H9 (cell line): ENCODE measurements at regions not wholly inside any gene's neighbourhood (a gene's known extent, or its start where the extent isn't known, plus 50 kb on each side); places are given as distances from the start of the nearest gene placed in this dataset.
"Not testable (repeated sequence)": the region's sequence is repeated elsewhere in the genome, so short reads cannot be mapped to it uniquely, and the experiment has no call there.

Source experiments
- DNase-seq: peaks from one replicate; pipeline ENCODE4 v3.0.0-alpha.2; 2017
- H2AFZ ChIP-seq: one replicate; pipeline ENCODE4 v1.6.1; 2013; ENCODE audit warnings: mild to moderate bottlenecking, low read length, control low read depth, moderate library complexity
- H2AK5ac ChIP-seq: 2 replicates; pipeline ENCODE4 v1.6.1; 2013; ENCODE audit warnings: low read length, control low read depth, mixed read lengths; ENCODE audit not compliant: insufficient read length
- H2BK120ac ChIP-seq: one replicate; pipeline ENCODE4 v1.6.1; 2013; ENCODE audit warnings: low read depth, mild to moderate bottlenecking, low read length, control low read depth, inconsistent platforms; ENCODE audit not compliant: poor library complexity, severe bottlenecking
- H2BK12ac ChIP-seq: 2 replicates; pipeline ENCODE4 v1.6.1; 2013; ENCODE audit warnings: low read length, control low read depth, mixed read lengths, low read depth; ENCODE audit not compliant: insufficient read length
- H2BK15ac ChIP-seq: 2 replicates; pipeline ENCODE4 v1.6.1; 2013; ENCODE audit warnings: low read depth, low read length, control low read depth
- H2BK20ac ChIP-seq: one replicate; pipeline ENCODE4 v1.6.1; 2013; ENCODE audit warnings: low read depth, mild to moderate bottlenecking, low read length, control low read depth, inconsistent platforms; ENCODE audit not compliant: poor library complexity, severe bottlenecking
- H2BK5ac ChIP-seq: 2 replicates; pipeline ENCODE4 v1.6.1; 2013; ENCODE audit warnings: low read length, control low read depth, mixed read lengths; ENCODE audit not compliant: insufficient read length
- H3K14ac ChIP-seq: 2 replicates; pipeline ENCODE4 v1.6.1; 2013; ENCODE audit warnings: low read length, control low read depth; ENCODE audit not compliant: insufficient read depth
- H3K18ac ChIP-seq: 2 replicates; pipeline ENCODE4 v1.6.1; 2013; ENCODE audit warnings: low read depth, mild to moderate bottlenecking, mixed read lengths, low read length, control low read depth; ENCODE audit not compliant: insufficient read length
- H3K23ac ChIP-seq: 2 replicates; pipeline ENCODE4 v1.6.1; 2013; ENCODE audit warnings: low read length, control low read depth, mixed read lengths, low read depth; ENCODE audit not compliant: insufficient read length
- H3K23me2 ChIP-seq: 2 replicates; pipeline ENCODE4 v1.6.1; 2013; ENCODE audit warnings: low read depth, mild to moderate bottlenecking, mixed read lengths, low read length, control low read depth; ENCODE audit not compliant: insufficient read length, poor library complexity, severe bottlenecking
- H3K27ac ChIP-seq: 2 replicates; pipeline ENCODE4 v1.5.1; 2013; ENCODE audit warnings: low read length, control low read depth, mixed read lengths, low read depth; ENCODE audit not compliant: insufficient read length
- H3K27me3 ChIP-seq: 2 replicates; pipeline ENCODE4 v1.6.1; 2013; ENCODE audit warnings: low read length, control low read depth, inconsistent platforms; ENCODE audit not compliant: insufficient read depth
- H3K4ac ChIP-seq: 2 replicates; pipeline ENCODE4 v1.6.1; 2013; ENCODE audit warnings: low read depth, mild to moderate bottlenecking, control low read depth, inconsistent platforms, low read length, moderate library complexity
- H3K4me1 ChIP-seq: 2 replicates; pipeline ENCODE4 v1.6.1; 2013; ENCODE audit warnings: low read length, control low read depth, inconsistent platforms; ENCODE audit not compliant: insufficient read depth
- H3K4me2 ChIP-seq: 2 replicates; pipeline ENCODE4 v1.6.1; 2013; ENCODE audit warnings: low read length, control low read depth, mixed read lengths; ENCODE audit not compliant: insufficient read length, insufficient read depth
- H3K56ac ChIP-seq: 2 replicates; pipeline ENCODE4 v1.6.1; 2013; ENCODE audit warnings: low read depth, mild to moderate bottlenecking, mixed read lengths, low read length, control low read depth; ENCODE audit not compliant: insufficient read length
- H3K79me1 ChIP-seq: 2 replicates; pipeline ENCODE4 v1.6.1; 2013; ENCODE audit warnings: low read depth, mild to moderate bottlenecking, moderate library complexity, low read length, control low read depth, inconsistent platforms; ENCODE audit not compliant: insufficient read depth, poor library complexity, severe bottlenecking
- H3K79me2 ChIP-seq: 2 replicates; pipeline ENCODE4 v1.6.1; 2013; ENCODE audit warnings: low read length, control low read depth, inconsistent platforms; ENCODE audit not compliant: insufficient read depth
- H3K9ac ChIP-seq: 2 replicates; pipeline ENCODE4 v1.6.1; 2013; ENCODE audit warnings: low read length, control low read depth, mixed read lengths; ENCODE audit not compliant: insufficient read length; ENCODE audit errors: extremely low read depth
- H3K9me3 ChIP-seq: one replicate; pipeline ENCODE4 v1.6.1; 2013; ENCODE audit warnings: low read depth, low read length, inconsistent platforms; ENCODE audit not compliant: control insufficient read depth
- H3T11ph ChIP-seq: one replicate; pipeline ENCODE4 v1.6.1; 2013; ENCODE audit warnings: mild to moderate bottlenecking, low read length, control low read depth, inconsistent platforms
- H4K20me1 ChIP-seq: one replicate; pipeline ENCODE4 v1.6.1; 2013; ENCODE audit not compliant: control insufficient read depth, insufficient read length, insufficient read depth
- H4K5ac ChIP-seq: 2 replicates; pipeline ENCODE4 v1.6.1; 2013; ENCODE audit warnings: low read depth, mild to moderate bottlenecking, mixed read lengths, low read length, control low read depth; ENCODE audit not compliant: insufficient read length
- H4K8ac ChIP-seq: replicated peaks from 2 replicates; pipeline ENCODE4 v1.6.1; 2013; ENCODE audit warnings: low read length, control low read depth, mixed read lengths, low read depth; ENCODE audit not compliant: insufficient read length
- H4K91ac ChIP-seq: 2 replicates; pipeline ENCODE4 v1.6.1; 2013; ENCODE audit warnings: low read depth, mild to moderate bottlenecking, moderate library complexity, mixed read lengths, low read length, control low read depth; ENCODE audit not compliant: insufficient read length
- H3K27ac Mint-ChIP-seq, 3 experiments: 2 replicates in 2 of 3; 3 replicates in 1 of 3; pipeline ENCODE4 v1.8.0; 2020 to 2021; ENCODE audit warnings: mixed read lengths in 3 of 3, mild to moderate bottlenecking in 1 of 3, moderate library complexity in 1 of 3
- H3K27me3 Mint-ChIP-seq: 2 replicates; pipeline ENCODE4 v1.8.0; 2021; ENCODE audit warnings: low read depth, mild to moderate bottlenecking, moderate library complexity, mixed read lengths
- H3K36me3 Mint-ChIP-seq, 3 experiments: 2 replicates in 2 of 3; 3 replicates in 1 of 3; pipeline ENCODE4 v1.8.0; 2020 to 2021; ENCODE audit warnings: low read depth in 3 of 3, mixed read lengths in 3 of 3; ENCODE audit not compliant: insufficient read depth in 1 of 3
- H3K4me1 Mint-ChIP-seq, 2 experiments: 2 replicates each; pipeline ENCODE4 v1.8.0; 2020; ENCODE audit warnings: mixed read lengths in 2 of 2
- H3K4me3 Mint-ChIP-seq, 2 experiments: 2 replicates in 1 of 2; 3 replicates in 1 of 2; pipeline ENCODE4 v1.8.0; 2020 to 2021; ENCODE audit warnings: mild to moderate bottlenecking in 2 of 2, mixed read lengths in 2 of 2, moderate library complexity in 1 of 2
- H3K9me3 Mint-ChIP-seq, 2 experiments: 2 replicates in 1 of 2; 3 replicates in 1 of 2; pipeline ENCODE4 v1.8.0; 2020; ENCODE audit warnings: mild to moderate bottlenecking in 2 of 2, mixed read lengths in 2 of 2, moderate library complexity in 1 of 2
- CTCF ChIP-seq: fragments of 200-600 bp; sonication (generic); conservative IDR thresholded peaks from 3 replicates; pipeline ENCODE4 v1.8.0; 2021; ENCODE audit warnings: antibody characterized with exemption, mild to moderate bottlenecking
- WGBS: extraction: QIAGEN DNeasy Blood & Tissue Kit; methylation state at CpG from one replicate; pipeline ENCODE4 v1.1.7; 2013; ENCODE audit warnings: missing lambda C conversion rate, low lambda C conversion rate, mixed read lengths; ENCODE audit not compliant: insufficient read length; ENCODE audit errors: extremely low coverage; 5-methylcytosine and 5-hydroxymethylcytosine counted together

- Histone ChIP-seq H3K18ac (no peak overlapping the region), H3K14ac (no peak overlapping the region), H4K91ac (no peak overlapping the region), H2BK120ac (no peak overlapping the region), H3T11ph (no peak overlapping the region), H3K79me1 (no peaks in the 10 kb centered on the region), H2BK12ac (no peak overlapping the region), H3K79me2 (no peaks in the 10 kb centered on the region), H4K20me1 (no peaks in the 10 kb centered on the region), H2BK15ac (no peak overlapping the region), H2BK20ac (no peak overlapping the region), H3K4me2 (no peak overlapping the region), H3K27ac (no peak overlapping the region), H3K4me1 (no peaks in the 10 kb centered on the region), H2AFZ (no peak overlapping the region), H3K9me3 (peaks cover 3% of the 10 kb centered on the region), H2BK5ac (no peak overlapping the region), H3K4ac (no peak overlapping the region), H4K8ac (no peak overlapping the region), H3K9ac (no peak overlapping the region), H3K23ac (no peak overlapping the region), H4K5ac (no peak overlapping the region), H2AK5ac (no peak overlapping the region), H3K23me2 (no peaks in the 10 kb centered on the region), H3K56ac (no peak overlapping the region), H3K27me3 (no peaks in the 10 kb centered on the region)
- no CpG with 5 or more reads among the region's 1 CpG for WGBS
- no peaks in the 10 kb centered on the region for H3K4me1 Mint-ChIP-seq
- no peak for TF ChIP-seq CTCF
- no peak for DNase-seq
- H3K36me3 Mint-ChIP-seq, result peaks cover 20 to 31% (median 23%) of the 10 kb centered on the region in 3 experiments
- peaks cover 26 to 33% of the 10 kb centered on the region in 2 experiments for H3K9me3 Mint-ChIP-seq
- no peaks in the 10 kb centered on the region for H3K27me3 Mint-ChIP-seq
- no peak overlapping the region for H3K27ac Mint-ChIP-seq
- no peak overlapping the region for H3K4me3 Mint-ChIP-seq
These were observed 237.3 kb upstream of the THUMPD2 start for GRCh38 chr2:40016151-40016885.

GRCh38 chr2:40013962-40014361 lies 234.9 kb upstream of the THUMPD2 start:
- not testable (repeated sequence) for H2BK120ac ChIP-seq, DNase-seq, H3K23me2 ChIP-seq, H3K27me3 Mint-ChIP-seq, H3K4me2 ChIP-seq, H3T11ph ChIP-seq, H3K79me1 ChIP-seq, H3K4me1 ChIP-seq, H3K27ac ChIP-seq, H2BK12ac ChIP-seq, H3K27ac Mint-ChIP-seq, H2BK5ac ChIP-seq, H3K79me2 ChIP-seq, H4K5ac ChIP-seq, H4K20me1 ChIP-seq, H3K23ac ChIP-seq, H3K4ac ChIP-seq, H4K8ac ChIP-seq, H3K4me1 Mint-ChIP-seq, H3K27me3 ChIP-seq, H3K18ac ChIP-seq, H3K4me3 Mint-ChIP-seq, H3K14ac ChIP-seq, H3K9ac ChIP-seq, H4K91ac ChIP-seq, H2AK5ac ChIP-seq, H3K56ac ChIP-seq, H2AFZ ChIP-seq, H3K9me3 ChIP-seq, H2BK20ac ChIP-seq, H2BK15ac ChIP-seq
- Mint-ChIP-seq H3K9me3 (peaks cover 10 to 13% of the 10 kb centered on the region in 2 experiments), H3K36me3 (peaks cover 8 to 15% (median 9%) of the 10 kb centered on the region in 3 experiments; a peak in 6 of 7 replicates)
- WGBS, result no CpG with 5 or more reads among the region's 17 CpGs
